GM23338 (cell line): ENCODE measurements at regions not wholly inside any gene's neighbourhood (a gene's known extent, or its start where the extent isn't known, plus 50 kb on each side); places are given as distances from the start of the nearest gene placed in this dataset.

Source experiments
- ATAC-seq: fragments of 200-7000 bp; cut with Tn5 transposase; 3 replicates; pipeline ENCODE4 v1.9.1; 2020
- DNase-seq: peaks from one replicate; pipeline ENCODE4 v3.0.0-alpha.2; 2015; ENCODE audit warnings: low spot score
- H2AFZ ChIP-seq: fragments of 200-600 bp; sonication (generic); 2 replicates; pipeline ENCODE4 v1.8.0; 2016; ENCODE audit warnings: antibody characterized with exemption, mild to moderate bottlenecking, moderate library complexity
- H3F3A ChIP-seq: fragments of 200-600 bp; sonication (generic); replicated peaks from 2 replicates; pipeline ENCODE4 v1.8.0; 2017; ENCODE audit warnings: antibody characterized with exemption, mixed run types, low read depth
- H3K27ac ChIP-seq: fragments of 200-600 bp; sonication (generic); 2 replicates; pipeline ENCODE4 v1.6.1; 2016; ENCODE audit warnings: low read depth
- H3K27me3 ChIP-seq: fragments of 200-600 bp; sonication (generic); 2 replicates; pipeline ENCODE4 v1.8.0; 2016; ENCODE audit warnings: mild to moderate bottlenecking, mixed run types, moderate library complexity; ENCODE audit not compliant: insufficient read depth
- H3K36me3 ChIP-seq: fragments of 200-600 bp; sonication (generic); 2 replicates; pipeline ENCODE4 v1.8.0; 2016; ENCODE audit warnings: mild to moderate bottlenecking; ENCODE audit not compliant: insufficient read depth
- H3K4me1 ChIP-seq: fragments of 200-600 bp; sonication (generic); 2 replicates; pipeline ENCODE4 v1.8.0; 2016; ENCODE audit warnings: mild to moderate bottlenecking, moderate library complexity; ENCODE audit not compliant: insufficient read depth
- H3K4me2 ChIP-seq: fragments of 200-600 bp; sonication (generic); 2 replicates; pipeline ENCODE4 v1.7.1; 2017; ENCODE audit warnings: mixed run types
- H3K4me3 ChIP-seq: fragments of 200-600 bp; sonication (generic); 2 replicates; pipeline ENCODE4 v1.6.1; 2016; ENCODE audit warnings: mixed run types
- H3K79me2 ChIP-seq: fragments of 200-600 bp; sonication (generic); replicated peaks from 2 replicates; pipeline ENCODE4 v1.8.0; 2017; ENCODE audit warnings: mild to moderate bottlenecking; ENCODE audit not compliant: insufficient read depth
- H3K9me2 ChIP-seq: fragments of 200-600 bp; sonication (generic); 2 replicates; pipeline ENCODE4 v1.8.0; 2017; ENCODE audit not compliant: insufficient read depth
- H4K20me1 ChIP-seq: fragments of 200-600 bp; sonication (generic); replicated peaks from 2 replicates; pipeline ENCODE4 v1.8.0; 2017; ENCODE audit warnings: mild to moderate bottlenecking; ENCODE audit not compliant: insufficient read depth
- H3K27ac Mint-ChIP-seq: 2 replicates; pipeline ENCODE4 v1.8.0; 2020; ENCODE audit warnings: inconsistent platforms, mild to moderate bottlenecking, moderate library complexity, mixed read lengths
- H3K27me3 Mint-ChIP-seq: 3 replicates; pipeline ENCODE4 v1.8.0; 2022; ENCODE audit warnings: low read depth, mild to moderate bottlenecking, moderate library complexity, mixed read lengths, inconsistent platforms; ENCODE audit not compliant: insufficient read depth, poor library complexity
- H3K36me3 Mint-ChIP-seq: 3 replicates; pipeline ENCODE4 v1.8.0; 2021; ENCODE audit warnings: low read depth, mild to moderate bottlenecking, inconsistent platforms, moderate library complexity, mixed read lengths
- H3K4me1 Mint-ChIP-seq: 3 replicates; pipeline ENCODE4 v1.8.0; 2020; ENCODE audit warnings: mild to moderate bottlenecking, inconsistent platforms, mixed read lengths
- H3K4me3 Mint-ChIP-seq: 3 replicates; pipeline ENCODE4 v1.8.0; 2021; ENCODE audit warnings: moderate library complexity, mild to moderate bottlenecking, inconsistent platforms, mixed read lengths
- H3K9me3 Mint-ChIP-seq: 3 replicates; pipeline ENCODE4 v1.8.0; 2020; ENCODE audit warnings: moderate library complexity, mild to moderate bottlenecking, inconsistent platforms, mixed read lengths
- ETS1 ChIP-seq: IDR thresholded peaks from 2 replicates; pipeline ENCODE4 v1.6.1; 2016; ENCODE audit warnings: antibody characterized with exemption
- EZH2 ChIP-seq: fragments of 200-600 bp; sonication (generic); IDR thresholded peaks from one replicate; pipeline ENCODE4 v1.8.0; 2017; ENCODE audit warnings: antibody characterized with exemption, mild to moderate bottlenecking, low read depth; ENCODE audit not compliant: unreplicated experiment
- EZH2phosphoT487 ChIP-seq: fragments of 200-600 bp; sonication (generic); IDR thresholded peaks from one replicate; pipeline ENCODE4 v1.8.1; 2018; ENCODE audit warnings: antibody characterized with exemption; ENCODE audit not compliant: unreplicated experiment
- TF ChIP-seq, protein P1 (sequence below), 2 experiments: fragments of 200-600 bp in 1 of 2; sonication (generic) in 1 of 2; conservative IDR thresholded peaks; 2 replicates each; pipeline versions ENCODE4 v1.5.1 to v1.6.1; 2016 to 2017; ENCODE audit warnings: antibody characterized with exemption in 2 of 2, low read depth in 2 of 2, mild to moderate bottlenecking in 2 of 2, moderate library complexity in 1 of 2
- TF ChIP-seq, protein P2 (sequence below): fragments of 250-450 bp; sonication (Bioruptor Pico); IDR thresholded peaks from 2 replicates; pipeline ENCODE4 v1.5.0; 2020; ENCODE audit warnings: mild to moderate bottlenecking, moderate library complexity

DNA sequence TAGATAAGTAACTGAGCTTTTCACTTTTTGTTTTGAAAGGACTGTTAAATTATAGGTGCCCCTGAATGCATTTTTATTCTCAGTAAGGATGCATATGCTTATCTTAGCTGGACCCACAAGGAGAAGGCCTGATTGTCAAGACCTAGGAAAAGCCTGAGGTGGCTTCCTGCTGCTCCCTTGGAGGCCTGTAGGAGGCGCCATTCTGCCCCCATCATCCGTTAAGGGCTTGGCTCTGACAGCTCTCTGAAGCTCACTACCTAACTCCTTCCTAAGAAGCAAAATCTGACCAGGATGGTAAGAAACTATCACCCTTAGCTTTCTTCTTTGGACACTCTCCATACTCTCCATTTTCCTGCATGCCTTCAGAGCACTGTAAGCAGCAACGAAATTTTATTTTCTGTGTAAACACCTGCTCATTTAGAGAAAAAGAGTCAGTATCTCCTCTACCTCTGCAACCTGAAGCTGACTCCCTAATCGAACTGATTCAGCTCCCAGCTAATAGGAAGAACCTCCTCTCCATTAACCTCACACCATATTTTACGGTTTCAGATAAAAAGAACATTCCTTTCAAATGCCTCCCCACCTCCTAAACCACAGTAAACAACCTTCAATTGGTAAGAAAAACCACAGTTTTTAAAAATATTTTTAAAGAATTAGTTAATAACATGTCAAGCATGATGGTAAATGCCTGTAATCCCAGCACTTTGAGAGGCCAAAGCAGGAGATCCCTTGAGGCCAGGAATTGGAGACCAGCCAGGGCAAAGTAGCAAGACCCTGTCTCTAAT is 73.4 kb upstream of the EDNRA start:
- TF ChIP-seq EZH2phosphoT487 (no peak), EZH2 (no peak), ETS1 (no peak)
- TF ChIP-seq, protein P1, sequence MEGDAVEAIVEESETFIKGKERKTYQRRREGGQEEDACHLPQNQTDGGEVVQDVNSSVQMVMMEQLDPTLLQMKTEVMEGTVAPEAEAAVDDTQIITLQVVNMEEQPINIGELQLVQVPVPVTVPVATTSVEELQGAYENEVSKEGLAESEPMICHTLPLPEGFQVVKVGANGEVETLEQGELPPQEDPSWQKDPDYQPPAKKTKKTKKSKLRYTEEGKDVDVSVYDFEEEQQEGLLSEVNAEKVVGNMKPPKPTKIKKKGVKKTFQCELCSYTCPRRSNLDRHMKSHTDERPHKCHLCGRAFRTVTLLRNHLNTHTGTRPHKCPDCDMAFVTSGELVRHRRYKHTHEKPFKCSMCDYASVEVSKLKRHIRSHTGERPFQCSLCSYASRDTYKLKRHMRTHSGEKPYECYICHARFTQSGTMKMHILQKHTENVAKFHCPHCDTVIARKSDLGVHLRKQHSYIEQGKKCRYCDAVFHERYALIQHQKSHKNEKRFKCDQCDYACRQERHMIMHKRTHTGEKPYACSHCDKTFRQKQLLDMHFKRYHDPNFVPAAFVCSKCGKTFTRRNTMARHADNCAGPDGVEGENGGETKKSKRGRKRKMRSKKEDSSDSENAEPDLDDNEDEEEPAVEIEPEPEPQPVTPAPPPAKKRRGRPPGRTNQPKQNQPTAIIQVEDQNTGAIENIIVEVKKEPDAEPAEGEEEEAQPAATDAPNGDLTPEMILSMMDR (conservative IDR thresholded peaks at IDR 0.05; ENCODE audit: low read depth in 2 of 2): peak; percentile 88 to 93
- TF ChIP-seq, protein P2, sequence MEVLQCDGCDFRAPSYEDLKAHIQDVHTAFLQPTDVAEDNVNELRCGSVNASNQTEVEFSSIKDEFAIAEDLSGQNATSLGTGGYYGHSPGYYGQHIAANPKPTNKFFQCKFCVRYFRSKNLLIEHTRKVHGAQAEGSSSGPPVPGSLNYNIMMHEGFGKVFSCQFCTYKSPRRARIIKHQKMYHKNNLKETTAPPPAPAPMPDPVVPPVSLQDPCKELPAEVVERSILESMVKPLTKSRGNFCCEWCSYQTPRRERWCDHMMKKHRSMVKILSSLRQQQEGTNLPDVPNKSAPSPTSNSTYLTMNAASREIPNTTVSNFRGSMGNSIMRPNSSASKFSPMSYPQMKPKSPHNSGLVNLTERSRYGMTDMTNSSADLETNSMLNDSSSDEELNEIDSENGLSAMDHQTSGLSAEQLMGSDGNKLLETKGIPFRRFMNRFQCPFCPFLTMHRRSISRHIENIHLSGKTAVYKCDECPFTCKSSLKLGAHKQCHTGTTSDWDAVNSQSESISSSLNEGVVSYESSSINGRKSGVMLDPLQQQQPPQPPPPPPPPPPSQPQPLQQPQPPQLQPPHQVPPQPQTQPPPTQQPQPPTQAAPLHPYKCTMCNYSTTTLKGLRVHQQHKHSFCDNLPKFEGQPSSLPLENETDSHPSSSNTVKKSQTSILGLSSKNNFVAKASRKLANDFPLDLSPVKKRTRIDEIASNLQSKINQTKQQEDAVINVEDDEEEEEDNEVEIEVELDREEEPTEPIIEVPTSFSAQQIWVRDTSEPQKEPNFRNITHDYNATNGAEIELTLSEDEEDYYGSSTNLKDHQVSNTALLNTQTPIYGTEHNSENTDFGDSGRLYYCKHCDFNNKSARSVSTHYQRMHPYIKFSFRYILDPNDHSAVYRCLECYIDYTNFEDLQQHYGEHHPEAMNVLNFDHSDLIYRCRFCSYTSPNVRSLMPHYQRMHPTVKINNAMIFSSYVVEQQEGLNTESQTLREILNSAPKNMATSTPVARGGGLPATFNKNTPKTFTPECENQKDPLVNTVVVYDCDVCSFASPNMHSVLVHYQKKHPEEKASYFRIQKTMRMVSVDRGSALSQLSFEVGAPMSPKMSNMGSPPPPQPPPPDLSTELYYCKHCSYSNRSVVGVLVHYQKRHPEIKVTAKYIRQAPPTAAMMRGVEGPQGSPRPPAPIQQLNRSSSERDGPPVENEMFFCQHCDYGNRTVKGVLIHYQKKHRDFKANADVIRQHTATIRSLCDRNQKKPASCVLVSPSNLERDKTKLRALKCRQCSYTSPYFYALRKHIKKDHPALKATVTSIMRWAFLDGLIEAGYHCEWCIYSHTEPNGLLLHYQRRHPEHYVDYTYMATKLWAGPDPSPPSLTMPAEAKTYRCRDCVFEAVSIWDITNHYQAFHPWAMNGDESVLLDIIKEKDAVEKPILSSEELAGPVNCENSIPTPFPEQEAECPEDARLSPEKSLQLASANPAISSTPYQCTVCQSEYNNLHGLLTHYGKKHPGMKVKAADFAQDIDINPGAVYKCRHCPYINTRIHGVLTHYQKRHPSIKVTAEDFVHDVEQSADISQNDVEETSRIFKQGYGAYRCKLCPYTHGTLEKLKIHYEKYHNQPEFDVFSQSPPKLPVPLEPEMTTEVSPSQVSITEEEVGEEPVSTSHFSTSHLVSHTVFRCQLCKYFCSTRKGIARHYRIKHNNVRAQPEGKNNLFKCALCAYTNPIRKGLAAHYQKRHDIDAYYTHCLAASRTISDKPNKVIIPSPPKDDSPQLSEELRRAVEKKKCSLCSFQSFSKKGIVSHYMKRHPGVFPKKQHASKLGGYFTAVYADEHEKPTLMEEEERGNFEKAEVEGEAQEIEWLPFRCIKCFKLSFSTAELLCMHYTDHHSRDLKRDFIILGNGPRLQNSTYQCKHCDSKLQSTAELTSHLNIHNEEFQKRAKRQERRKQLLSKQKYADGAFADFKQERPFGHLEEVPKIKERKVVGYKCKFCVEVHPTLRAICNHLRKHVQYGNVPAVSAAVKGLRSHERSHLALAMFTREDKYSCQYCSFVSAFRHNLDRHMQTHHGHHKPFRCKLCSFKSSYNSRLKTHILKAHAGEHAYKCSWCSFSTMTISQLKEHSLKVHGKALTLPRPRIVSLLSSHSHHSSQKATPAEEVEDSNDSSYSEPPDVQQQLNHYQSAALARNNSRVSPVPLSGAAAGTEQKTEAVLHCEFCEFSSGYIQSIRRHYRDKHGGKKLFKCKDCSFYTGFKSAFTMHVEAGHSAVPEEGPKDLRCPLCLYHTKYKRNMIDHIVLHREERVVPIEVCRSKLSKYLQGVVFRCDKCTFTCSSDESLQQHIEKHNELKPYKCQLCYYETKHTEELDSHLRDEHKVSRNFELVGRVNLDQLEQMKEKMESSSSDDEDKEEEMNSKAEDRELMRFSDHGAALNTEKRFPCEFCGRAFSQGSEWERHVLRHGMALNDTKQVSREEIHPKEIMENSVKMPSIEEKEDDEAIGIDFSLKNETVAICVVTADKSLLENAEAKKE (CRISPR knock-in tag): no peak
- Mint-ChIP-seq H3K36me3 (peaks cover 3% of the 10 kb centered on the region; the same call in 2 of the 3 replicates), H3K27me3 (peaks cover 2% of the 10 kb centered on the region), H3K27ac (no peak overlapping the region), H3K4me3 (no peak overlapping the region), H3K9me3 (peaks cover 18% of the 10 kb centered on the region; the same call in 2 of the 3 replicates), H3K4me1 (no peaks in the 10 kb centered on the region)
- Histone ChIP-seq H3K79me2 (no peaks in the 10 kb centered on the region), H3K27ac (no peak overlapping the region), H3K4me3 (no peak overlapping the region), H3K4me1 (no peaks in the 10 kb centered on the region), H3K36me3 (no peaks in the 10 kb centered on the region), H2AFZ (no peak overlapping the region), H3K9me2 (no peaks in the 10 kb centered on the region), H3K27me3 (no peaks in the 10 kb centered on the region), H3K4me2 (no peak overlapping the region), H3F3A (no peaks in the 10 kb centered on the region), H4K20me1 (no peaks in the 10 kb centered on the region)
- peak; percentile 37 for DNase-seq
- peak; percentile 79 for ATAC-seq
